H1 (cell line): ENCODE measurements at regions not wholly inside any gene's neighbourhood (a gene's known extent, or its start where the extent isn't known, plus 50 kb on each side); places are given as distances from the start of the nearest gene placed in this dataset.

Experiments used
- BRCA1 ChIP-seq: IDR thresholded peaks from 2 replicates; pipeline ENCODE4 v1.6.1; 2012; ENCODE audit warnings: low read depth, low read length, improper control_type of control experiment
- CHD7 ChIP-seq: fragments of 300-600 bp; sonication (generic); IDR thresholded peaks from 2 replicates; pipeline ENCODE4 v1.7.1; 2012; ENCODE audit warnings: low read length, moderate library complexity, mild to moderate bottlenecking, inconsistent platforms; ENCODE audit not compliant: insufficient replicate concordance
- CREB1 ChIP-seq: IDR thresholded peaks from 2 replicates; pipeline ENCODE4 v1.6.1; 2012; ENCODE audit warnings: inconsistent platforms
- FOSL1 ChIP-seq: IDR thresholded peaks from 2 replicates; pipeline ENCODE4 v1.6.1; 2011; ENCODE audit warnings: mild to moderate bottlenecking, low read depth, low read length, moderate library complexity; ENCODE audit not compliant: insufficient read depth
- HDAC2 ChIP-seq, 2 experiments: fragments of 300-600 bp in 1 of 2; sonication (generic) in 1 of 2; IDR thresholded peaks; 2 replicates each; pipeline ENCODE4 v1.6.1; 2011 to 2012; ENCODE audit warnings: low read depth in 2 of 2, low read length in 2 of 2, mild to moderate bottlenecking in 2 of 2, moderate library complexity in 2 of 2, borderline replicate concordance in 1 of 2, inconsistent platforms in 1 of 2
- KDM5A ChIP-seq: fragments of 200-600 bp; IDR thresholded peaks from 2 replicates; pipeline ENCODE4 v1.7.1; 2012; ENCODE audit warnings: mild to moderate bottlenecking, low read length, inconsistent platforms, mixed read lengths
- SAP30 ChIP-seq: fragments of 300-600 bp; sonication (generic); IDR thresholded peaks from 2 replicates; pipeline ENCODE4 v1.7.1; 2012; ENCODE audit warnings: low read length, moderate library complexity, mild to moderate bottlenecking, inconsistent platforms; ENCODE audit not compliant: insufficient read depth, insufficient replicate concordance
- SIX5 ChIP-seq: IDR thresholded peaks from 2 replicates; pipeline ENCODE4 v1.6.1; 2011; ENCODE audit warnings: mild to moderate bottlenecking, low read depth, low read length
- SP2 ChIP-seq: IDR thresholded peaks from 2 replicates; pipeline ENCODE4 v1.6.1; 2012; ENCODE audit warnings: mild to moderate bottlenecking, low read length, inconsistent platforms
- SUZ12 ChIP-seq: fragments of 200-600 bp; sonication (generic); IDR thresholded peaks from 2 replicates; pipeline ENCODE4 v1.6.1; 2012; ENCODE audit warnings: mild to moderate bottlenecking, inconsistent platforms, low read length, moderate library complexity, mixed read lengths
- TAF1 ChIP-seq: IDR thresholded peaks from 2 replicates; pipeline ENCODE4 v1.6.1; 2011; ENCODE audit warnings: mild to moderate bottlenecking, low read depth, low read length
- TCF12 ChIP-seq: IDR thresholded peaks from 2 replicates; pipeline ENCODE4 v1.6.1; 2011; ENCODE audit warnings: low read depth, mild to moderate bottlenecking, low read length
- YY1 ChIP-seq: IDR thresholded peaks from 2 replicates; pipeline ENCODE4 v1.6.1; 2011; ENCODE audit warnings: low read depth, mild to moderate bottlenecking, low read length
- ZNF274 ChIP-seq: IDR thresholded peaks from 2 replicates; pipeline ENCODE4 v1.7.0; 2012; ENCODE audit warnings: low read length, borderline replicate concordance; ENCODE audit errors: extremely low read depth

GRCh38 chr9:74056023-74056422 lies 441.1 kb upstream of the RORB start (continued):
- no peak for TF ChIP-seq CHD7
- TF ChIP-seq KDM5A = no peak
- no peak for TF ChIP-seq SP2
- no peak for TF ChIP-seq CREB1
- no peak for TF ChIP-seq SAP30
- TF ChIP-seq TCF12 = no peak
- no peak for TF ChIP-seq BRCA1
- TF ChIP-seq SIX5 = no peak
- TF ChIP-seq FOSL1 = no peak
- TF ChIP-seq ZNF274 = no peak
- TF ChIP-seq TAF1 = no peak
- TF ChIP-seq HDAC2 (IDR thresholded peaks at IDR 0.05; ENCODE audit: borderline replicate concordance in 1 of 2, low read depth in 2 of 2, low read length in 2 of 2) = no peak
- TF ChIP-seq YY1 = no peak
- TF ChIP-seq SUZ12 = no peak
